SW480 (cell line): ENCODE measurements at regions not wholly inside any gene's neighbourhood (a gene's known extent, or its start where the extent isn't known, plus 50 kb on each side); places are given as distances from the start of the nearest gene placed in this dataset.

ENCODE experiments used
- DNase-seq: peaks from one replicate; pipeline ENCODE4 v3.0.0-alpha.2; 2016; ENCODE audit warnings: low spot score

- no peak for DNase-seq
These were observed 50.5 kb upstream of the ZNF516 start for GRCh38 chr18:76545433-76546087.

DNA sequence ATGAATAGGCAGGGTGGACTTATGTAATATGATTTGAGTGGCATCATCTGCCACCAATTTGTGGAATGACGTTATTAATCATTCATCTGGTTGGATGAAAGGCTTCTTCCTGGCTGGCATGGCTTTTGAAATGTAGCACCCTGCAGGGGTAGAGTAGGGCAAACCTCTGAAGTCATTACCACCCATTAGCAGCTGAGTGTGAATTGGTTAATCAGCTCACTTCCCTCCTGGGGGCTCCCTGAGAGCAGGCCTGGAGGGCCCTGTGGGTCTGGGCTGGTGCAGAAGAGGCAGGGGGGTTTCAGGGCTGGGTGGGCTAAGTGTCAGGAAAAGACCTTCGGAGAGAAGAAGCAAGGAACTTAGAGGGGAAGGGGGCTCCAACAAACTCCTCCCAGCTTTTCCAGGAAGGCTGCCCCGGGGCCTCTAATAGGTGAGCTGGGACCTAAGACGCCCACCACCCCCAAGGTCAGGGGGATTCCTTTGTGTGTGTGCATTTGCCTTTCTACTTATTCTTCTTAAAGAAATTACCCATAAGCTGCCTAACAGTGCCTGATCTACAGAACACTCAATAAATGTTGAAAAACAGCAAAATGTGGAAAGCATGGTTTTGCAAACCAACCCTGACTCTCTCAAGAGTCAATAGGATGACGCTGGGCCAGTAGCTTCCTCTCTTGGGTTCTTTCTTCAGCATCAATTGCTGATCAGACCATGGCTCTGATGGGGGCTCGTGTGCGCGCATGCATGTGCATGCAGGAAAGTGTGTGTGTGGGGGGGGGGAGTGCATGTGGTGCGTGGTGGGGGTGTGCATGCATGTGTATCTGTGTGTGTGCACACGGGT lies 49.7 kb upstream of the ZNF516 start:
- DNase-seq: no peak
